ENCODE measurements at regions not wholly inside any gene's neighbourhood (a gene's known extent, or its start where the extent isn't known, plus 50 kb on each side); places are given as distances from the start of the nearest gene placed in this dataset.

GRCh38 chr20:47969426-47969825 is 184.1 kb upstream of the SULF2 start:
- TF ChIP-seq, protein P1, sequence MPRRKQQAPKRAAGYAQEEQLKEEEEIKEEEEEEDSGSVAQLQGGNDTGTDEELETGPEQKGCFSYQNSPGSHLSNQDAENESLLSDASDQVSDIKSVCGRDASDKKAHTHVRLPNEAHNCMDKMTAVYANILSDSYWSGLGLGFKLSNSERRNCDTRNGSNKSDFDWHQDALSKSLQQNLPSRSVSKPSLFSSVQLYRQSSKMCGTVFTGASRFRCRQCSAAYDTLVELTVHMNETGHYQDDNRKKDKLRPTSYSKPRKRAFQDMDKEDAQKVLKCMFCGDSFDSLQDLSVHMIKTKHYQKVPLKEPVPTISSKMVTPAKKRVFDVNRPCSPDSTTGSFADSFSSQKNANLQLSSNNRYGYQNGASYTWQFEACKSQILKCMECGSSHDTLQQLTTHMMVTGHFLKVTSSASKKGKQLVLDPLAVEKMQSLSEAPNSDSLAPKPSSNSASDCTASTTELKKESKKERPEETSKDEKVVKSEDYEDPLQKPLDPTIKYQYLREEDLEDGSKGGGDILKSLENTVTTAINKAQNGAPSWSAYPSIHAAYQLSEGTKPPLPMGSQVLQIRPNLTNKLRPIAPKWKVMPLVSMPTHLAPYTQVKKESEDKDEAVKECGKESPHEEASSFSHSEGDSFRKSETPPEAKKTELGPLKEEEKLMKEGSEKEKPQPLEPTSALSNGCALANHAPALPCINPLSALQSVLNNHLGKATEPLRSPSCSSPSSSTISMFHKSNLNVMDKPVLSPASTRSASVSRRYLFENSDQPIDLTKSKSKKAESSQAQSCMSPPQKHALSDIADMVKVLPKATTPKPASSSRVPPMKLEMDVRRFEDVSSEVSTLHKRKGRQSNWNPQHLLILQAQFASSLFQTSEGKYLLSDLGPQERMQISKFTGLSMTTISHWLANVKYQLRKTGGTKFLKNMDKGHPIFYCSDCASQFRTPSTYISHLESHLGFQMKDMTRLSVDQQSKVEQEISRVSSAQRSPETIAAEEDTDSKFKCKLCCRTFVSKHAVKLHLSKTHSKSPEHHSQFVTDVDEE (CRISPR knock-in tag; IDR thresholded peaks at IDR 0.05): no peak
- TF ChIP-seq ZNF70 (CRISPR knock-in tag; IDR thresholded peaks at IDR 0.05): no peak
- no peak for TF ChIP-seq PPARA (CRISPR knock-in tag; IDR thresholded peaks at IDR 0.05; ENCODE audit: borderline replicate concordance)
- no peak for TF ChIP-seq RARB (CRISPR knock-in tag; IDR thresholded peaks at IDR 0.05)
- TF ChIP-seq ESRRG (CRISPR knock-in tag; IDR thresholded peaks at IDR 0.05): no peak
- no peak for TF ChIP-seq ZC3H10 (CRISPR knock-in tag; IDR thresholded peaks at IDR 0.05)
- no peak for TF ChIP-seq SNAI2 (CRISPR knock-in tag; IDR thresholded peaks at IDR 0.05)
- no peak for TF ChIP-seq CSRNP3 (CRISPR knock-in tag; IDR thresholded peaks at IDR 0.05)
- TF ChIP-seq, protein P2, sequence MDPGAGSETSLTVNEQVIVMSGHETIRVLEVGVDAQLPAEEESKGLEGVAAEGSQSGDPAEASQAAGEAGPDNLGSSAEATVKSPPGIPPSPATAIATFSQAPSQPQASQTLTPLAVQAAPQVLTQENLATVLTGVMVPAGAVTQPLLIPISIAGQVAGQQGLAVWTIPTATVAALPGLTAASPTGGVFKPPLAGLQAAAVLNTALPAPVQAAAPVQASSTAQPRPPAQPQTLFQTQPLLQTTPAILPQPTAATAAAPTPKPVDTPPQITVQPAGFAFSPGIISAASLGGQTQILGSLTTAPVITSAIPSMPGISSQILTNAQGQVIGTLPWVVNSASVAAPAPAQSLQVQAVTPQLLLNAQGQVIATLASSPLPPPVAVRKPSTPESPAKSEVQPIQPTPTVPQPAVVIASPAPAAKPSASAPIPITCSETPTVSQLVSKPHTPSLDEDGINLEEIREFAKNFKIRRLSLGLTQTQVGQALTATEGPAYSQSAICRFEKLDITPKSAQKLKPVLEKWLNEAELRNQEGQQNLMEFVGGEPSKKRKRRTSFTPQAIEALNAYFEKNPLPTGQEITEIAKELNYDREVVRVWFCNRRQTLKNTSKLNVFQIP (CRISPR knock-in tag; IDR thresholded peaks at IDR 0.05; ENCODE audit: borderline replicate concordance, low read depth): no peak
- no peak for ATAC-seq

- no peak for ATAC-seq
- no peak for TF ChIP-seq ZNF70 (CRISPR knock-in tag; IDR thresholded peaks at IDR 0.05)
- no peak for TF ChIP-seq CSRNP3 (CRISPR knock-in tag; IDR thresholded peaks at IDR 0.05)
- no peak for TF ChIP-seq SNAI2 (CRISPR knock-in tag; IDR thresholded peaks at IDR 0.05)
- TF ChIP-seq, protein P1 (CRISPR knock-in tag; IDR thresholded peaks at IDR 0.05): no peak
- no peak for TF ChIP-seq ZFP30 (CRISPR knock-in tag; IDR thresholded peaks at IDR 0.05)
- TF ChIP-seq, protein P3, sequence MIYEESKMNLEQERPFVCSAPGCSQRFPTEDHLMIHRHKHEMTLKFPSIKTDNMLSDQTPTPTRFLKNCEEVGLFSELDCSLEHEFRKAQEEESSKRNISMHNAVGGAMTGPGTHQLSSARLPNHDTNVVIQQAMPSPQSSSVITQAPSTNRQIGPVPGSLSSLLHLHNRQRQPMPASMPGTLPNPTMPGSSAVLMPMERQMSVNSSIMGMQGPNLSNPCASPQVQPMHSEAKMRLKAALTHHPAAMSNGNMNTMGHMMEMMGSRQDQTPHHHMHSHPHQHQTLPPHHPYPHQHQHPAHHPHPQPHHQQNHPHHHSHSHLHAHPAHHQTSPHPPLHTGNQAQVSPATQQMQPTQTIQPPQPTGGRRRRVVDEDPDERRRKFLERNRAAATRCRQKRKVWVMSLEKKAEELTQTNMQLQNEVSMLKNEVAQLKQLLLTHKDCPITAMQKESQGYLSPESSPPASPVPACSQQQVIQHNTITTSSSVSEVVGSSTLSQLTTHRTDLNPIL (CRISPR knock-in tag; IDR thresholded peaks at IDR 0.05; ENCODE audit: low read depth): no peak
- no peak for TF ChIP-seq ISL1 (CRISPR knock-in tag; IDR thresholded peaks at IDR 0.05)
- no peak for TF ChIP-seq RARB (CRISPR knock-in tag; IDR thresholded peaks at IDR 0.05)
- no peak for TF ChIP-seq PPARA (CRISPR knock-in tag; IDR thresholded peaks at IDR 0.05; ENCODE audit: borderline replicate concordance)
- TF ChIP-seq, protein P2 (CRISPR knock-in tag; IDR thresholded peaks at IDR 0.05; ENCODE audit: borderline replicate concordance, low read depth): no peak
- no peak for TF ChIP-seq TCF4 (CRISPR knock-in tag; IDR thresholded peaks at IDR 0.05; ENCODE audit: borderline replicate concordance)
- TF ChIP-seq ESRRG (CRISPR knock-in tag; IDR thresholded peaks at IDR 0.05): no peak
- TF ChIP-seq ZC3H10 (CRISPR knock-in tag; IDR thresholded peaks at IDR 0.05): no peak
These were observed 183.4 kb upstream of the SULF2 start for GRCh38 chr20:47968541-47969310.

Measured in SK-N-SH treated with all-trans-retinoic acid at 6 μM for 48 hours (cell line).